Tibial nerve (tissue), 3 donors: ENCODE measurements at regions not wholly inside any gene's neighbourhood (a gene's known extent, or its start where the extent isn't known, plus 50 kb on each side); places are given as distances from the start of the nearest gene placed in this dataset.

Experiments used
- POLR2A ChIP-seq, 2 donors: fragments of 450-650 bp; IDR thresholded peaks; one replicate each; pipeline ENCODE4 v1.6.1; 2017; ENCODE audit warnings: antibody characterized with exemption in 2 of 2, mild to moderate bottlenecking in 2 of 2, moderate library complexity in 2 of 2
- TF ChIP-seq, protein P1 (sequence below), 5 experiments: fragments of 200-600 bp in 3 of 5; fragments of 450-650 bp in 2 of 5; sonication (generic) in 3 of 5; IDR thresholded peaks; one replicate each; pipeline ENCODE4 v1.5.1; 2016 to 2019; ENCODE audit warnings: antibody characterized with exemption in 5 of 5, mild to moderate bottlenecking in 3 of 5, moderate library complexity in 2 of 5

- no peak for TF ChIP-seq POLR2A (IDR thresholded peaks at IDR 0.05)
- TF ChIP-seq, protein P1, sequence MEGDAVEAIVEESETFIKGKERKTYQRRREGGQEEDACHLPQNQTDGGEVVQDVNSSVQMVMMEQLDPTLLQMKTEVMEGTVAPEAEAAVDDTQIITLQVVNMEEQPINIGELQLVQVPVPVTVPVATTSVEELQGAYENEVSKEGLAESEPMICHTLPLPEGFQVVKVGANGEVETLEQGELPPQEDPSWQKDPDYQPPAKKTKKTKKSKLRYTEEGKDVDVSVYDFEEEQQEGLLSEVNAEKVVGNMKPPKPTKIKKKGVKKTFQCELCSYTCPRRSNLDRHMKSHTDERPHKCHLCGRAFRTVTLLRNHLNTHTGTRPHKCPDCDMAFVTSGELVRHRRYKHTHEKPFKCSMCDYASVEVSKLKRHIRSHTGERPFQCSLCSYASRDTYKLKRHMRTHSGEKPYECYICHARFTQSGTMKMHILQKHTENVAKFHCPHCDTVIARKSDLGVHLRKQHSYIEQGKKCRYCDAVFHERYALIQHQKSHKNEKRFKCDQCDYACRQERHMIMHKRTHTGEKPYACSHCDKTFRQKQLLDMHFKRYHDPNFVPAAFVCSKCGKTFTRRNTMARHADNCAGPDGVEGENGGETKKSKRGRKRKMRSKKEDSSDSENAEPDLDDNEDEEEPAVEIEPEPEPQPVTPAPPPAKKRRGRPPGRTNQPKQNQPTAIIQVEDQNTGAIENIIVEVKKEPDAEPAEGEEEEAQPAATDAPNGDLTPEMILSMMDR (IDR thresholded peaks at IDR 0.05) = no peak
Measured at GRCh38 chr3:127053450-127053849, 70.5 kb downstream of the PLXNA1 start.
